GM12875 (cell line): ENCODE measurements at regions not wholly inside any gene's neighbourhood (a gene's known extent, or its start where the extent isn't known, plus 50 kb on each side); places are given as distances from the start of the nearest gene placed in this dataset.
"Not testable (repeated sequence)": the region's sequence is repeated elsewhere in the genome, so short reads cannot be mapped to it uniquely, and the experiment has no call there.

Experiments used
- H3K4me3 ChIP-seq: one replicate; pipeline ENCODE4 v1.5.1; 2011; ENCODE audit warnings: low read depth, low read length, control low read depth
- CTCF ChIP-seq: IDR thresholded peaks from 2 replicates; pipeline ENCODE4 v1.5.1; 2011; ENCODE audit warnings: low read depth, mild to moderate bottlenecking, control low read depth, inconsistent platforms, low read length, moderate library complexity, borderline replicate concordance; ENCODE audit not compliant: insufficient read depth

GRCh38 chr2:21821672-21822227 is 698.0 kb downstream of the TDRD15 start:
- H3K4me3 ChIP-seq = no peak overlapping the region
- no peak for TF ChIP-seq CTCF

GRCh38 chr2:21822505-21822904 is 698.7 kb downstream of the TDRD15 start:
- no peak for TF ChIP-seq CTCF
- no peak overlapping the region for H3K4me3 ChIP-seq

- no peak for TF ChIP-seq CTCF
- H3K4me3 ChIP-seq = no peak overlapping the region
Observed at GRCh38 chr2:21833767-21834166, 710.0 kb downstream of the TDRD15 start.

GRCh38 chr2:21836261-21836660 is 712.5 kb downstream of the TDRD15 start:
- H3K4me3 ChIP-seq = no peak overlapping the region
- no peak for TF ChIP-seq CTCF

- no peak overlapping the region for H3K4me3 ChIP-seq
- TF ChIP-seq CTCF = no peak
Observed at GRCh38 chr2:21836719-21837118, 713.0 kb downstream of the TDRD15 start.

- TF ChIP-seq CTCF = no peak
Observed at GRCh38 chr2:21837168-21837960, 713.6 kb downstream of the TDRD15 start.

GRCh38 chr2:21841341-21841740 is 717.6 kb downstream of the TDRD15 start:
- no peak overlapping the region for H3K4me3 ChIP-seq
- TF ChIP-seq CTCF = no peak

More at GRCh38 chr2:21837168-21837960, 713.6 kb downstream of the TDRD15 start:
- no peak overlapping the region for H3K4me3 ChIP-seq

GRCh38 chr2:21850367-21850766 is 726.6 kb downstream of the TDRD15 start:
- H3K4me3 ChIP-seq = not testable (repeated sequence)
